ENCODE measurements at regions not wholly inside any gene's neighbourhood (a gene's known extent, or its start where the extent isn't known, plus 50 kb on each side); places are given as distances from the start of the nearest gene placed in this dataset.

DNA sequence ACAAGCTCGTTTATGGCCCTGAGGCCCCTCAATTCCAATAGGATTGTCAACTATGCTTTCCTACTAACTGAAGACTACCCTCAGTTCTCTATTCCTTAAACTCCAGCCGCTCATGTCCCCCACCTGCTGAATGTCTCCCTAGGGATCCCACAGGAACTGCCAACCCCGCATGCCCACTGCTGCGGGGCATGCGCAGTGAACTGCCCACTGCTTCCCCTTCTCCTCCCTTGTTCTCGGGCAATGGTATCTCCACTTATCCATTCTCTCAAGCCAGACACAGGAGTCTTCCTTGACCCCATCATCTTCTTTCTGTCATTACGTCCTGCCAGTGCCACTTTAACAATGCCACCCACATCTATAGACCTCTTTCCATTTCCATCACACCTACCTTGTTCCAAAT is 90.0 kb downstream of the FGF18 start:
- DNase-seq, result no peak

DNA sequence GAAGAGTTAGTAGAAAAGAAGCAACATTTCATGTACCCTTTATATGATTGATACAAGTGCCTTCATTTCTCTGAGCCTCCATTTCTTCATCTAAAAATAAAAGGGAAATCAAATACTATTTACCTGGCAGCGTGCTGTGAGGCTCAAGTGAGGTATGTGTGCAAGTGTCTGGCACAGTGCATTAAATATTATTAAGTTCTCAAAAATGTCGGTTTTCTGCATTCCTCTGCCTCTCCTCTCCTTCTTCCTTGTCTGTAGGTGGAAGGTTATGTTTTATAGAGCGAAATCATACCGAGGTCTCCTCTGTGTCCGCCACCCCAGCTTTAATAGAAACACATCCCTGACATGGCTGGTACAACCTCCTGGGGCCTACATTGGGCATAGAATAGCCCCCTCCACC is 93.0 kb downstream of the FGF18 start:
- DNase-seq, result no peak

DNA sequence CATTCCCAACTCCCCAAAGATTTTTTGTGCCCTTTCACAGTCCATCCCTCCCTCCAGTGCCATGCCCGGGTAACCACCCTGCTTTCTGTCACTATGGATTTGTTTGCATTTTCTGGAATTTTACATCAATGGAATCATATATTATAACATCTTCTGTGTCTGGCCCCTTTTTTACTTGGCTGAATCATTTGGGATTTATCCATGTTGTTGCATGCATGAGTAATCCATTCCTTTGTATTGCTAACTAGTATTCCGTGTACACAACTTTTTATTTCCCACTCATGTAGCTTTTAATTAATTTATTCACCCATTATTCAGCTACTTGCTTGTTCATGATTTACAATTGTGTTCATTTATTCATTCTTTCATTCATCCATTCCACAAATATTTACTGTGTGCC is 94.1 kb downstream of the FGF18 start:
- no peak for DNase-seq

DNA sequence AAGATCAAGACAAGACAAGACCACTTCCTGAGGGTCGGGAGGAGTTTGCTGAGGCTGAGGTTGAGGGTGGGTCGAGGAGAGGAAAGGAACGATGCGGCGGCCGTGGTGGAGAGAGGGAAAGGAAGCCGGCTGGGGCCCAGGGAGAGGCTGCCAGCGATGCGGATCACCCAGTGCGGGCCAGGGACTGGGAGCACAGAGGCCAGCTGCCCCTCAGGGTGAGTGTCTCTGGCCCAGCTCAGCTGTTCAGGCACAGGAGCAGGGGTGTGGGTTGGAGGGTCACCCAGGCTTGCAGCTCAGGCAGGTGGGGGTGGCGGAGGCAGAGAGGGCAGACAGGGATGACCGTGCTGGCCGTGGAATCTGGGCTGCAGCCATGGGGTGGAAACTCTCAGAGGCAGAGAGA is 99.5 kb downstream of the FGF18 start:
- no peak for DNase-seq

DNA sequence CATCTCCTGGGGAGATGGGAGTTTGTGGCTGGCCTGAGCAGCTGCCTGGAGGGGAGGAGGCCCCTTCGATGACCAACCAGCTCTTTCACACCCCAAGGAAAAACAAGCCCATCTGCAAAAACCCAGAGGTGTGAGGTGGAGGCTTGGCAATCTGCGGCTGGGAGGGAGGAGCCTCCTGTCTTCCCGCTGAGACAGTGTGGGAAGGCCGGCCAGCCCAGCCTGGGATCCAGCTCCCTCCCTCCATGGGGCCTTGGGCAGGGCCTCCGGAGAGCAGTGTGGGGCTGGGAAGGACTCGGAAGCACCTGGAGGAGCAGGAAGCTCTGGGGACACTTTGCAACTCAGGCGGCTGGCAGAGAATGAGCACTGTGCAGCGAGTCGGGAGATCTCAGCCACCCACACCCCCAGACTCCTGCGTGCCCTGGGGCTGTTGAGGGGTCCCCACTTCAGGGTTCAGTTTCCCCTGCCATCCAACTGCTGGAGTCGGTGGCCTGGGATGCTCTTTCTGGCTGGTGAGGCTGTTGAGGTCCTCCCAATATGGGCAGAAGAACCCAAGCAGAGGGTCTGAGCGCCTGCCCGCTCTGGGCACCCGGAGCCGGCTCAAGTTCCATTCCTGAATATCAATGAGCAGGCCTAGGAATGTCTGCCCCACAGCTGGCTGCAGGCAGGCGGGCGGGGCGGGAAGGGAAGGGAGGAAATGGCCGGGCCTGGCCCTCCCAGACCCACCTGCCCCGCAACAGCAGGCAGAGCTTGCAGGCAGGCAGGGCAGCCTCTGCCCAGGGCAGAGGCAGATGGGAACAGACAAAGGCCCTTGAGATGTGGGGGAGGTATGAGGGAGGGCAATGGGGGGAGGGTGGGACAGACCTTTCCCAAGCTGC is 101.1 kb downstream of the FGF18 start:
- peak; percentile 49 for DNase-seq

DNA sequence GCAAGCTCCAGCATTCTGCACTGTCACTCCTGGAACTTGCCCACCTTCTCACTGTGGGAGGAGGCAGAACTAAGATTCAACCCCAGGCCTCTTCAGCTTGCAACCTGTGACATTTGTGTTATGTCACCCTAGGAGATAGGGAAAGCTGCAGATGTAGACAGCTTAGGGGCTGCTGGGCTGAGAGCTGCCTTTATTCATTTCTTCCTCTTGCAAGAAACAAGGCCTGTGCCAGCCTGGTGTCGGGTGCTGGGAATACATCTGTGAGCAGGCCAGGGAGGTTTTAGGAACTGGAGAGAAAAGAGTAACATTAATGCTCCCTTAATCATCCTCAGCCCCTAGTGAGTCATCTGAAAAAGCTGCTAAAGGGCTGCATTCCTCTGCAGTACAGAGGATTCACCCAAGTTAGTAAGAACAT is 101.8 kb downstream of the FGF18 start:
- DNase-seq, result peak; percentile 91

DNA sequence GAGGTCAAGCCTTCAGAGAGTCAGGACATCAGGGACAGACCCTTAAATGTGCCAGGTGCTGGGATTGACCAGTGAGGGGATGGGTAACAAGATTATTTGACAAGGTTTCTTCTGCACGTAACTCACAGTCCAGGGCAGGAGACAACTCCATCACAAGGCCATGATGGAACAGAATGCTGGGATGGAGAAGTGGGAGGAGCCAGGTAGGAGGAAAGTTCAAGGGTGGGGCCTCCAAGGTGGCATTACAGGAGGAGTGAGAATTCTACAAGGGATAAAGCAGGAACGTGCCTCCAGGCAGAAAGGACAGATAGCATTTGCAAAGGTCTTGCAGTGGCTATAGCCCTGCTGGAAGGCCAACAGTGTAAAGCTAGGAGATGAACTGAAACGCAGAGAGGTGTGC is 102.2 kb downstream of the FGF18 start:
- DNase-seq, result no peak

DNA sequence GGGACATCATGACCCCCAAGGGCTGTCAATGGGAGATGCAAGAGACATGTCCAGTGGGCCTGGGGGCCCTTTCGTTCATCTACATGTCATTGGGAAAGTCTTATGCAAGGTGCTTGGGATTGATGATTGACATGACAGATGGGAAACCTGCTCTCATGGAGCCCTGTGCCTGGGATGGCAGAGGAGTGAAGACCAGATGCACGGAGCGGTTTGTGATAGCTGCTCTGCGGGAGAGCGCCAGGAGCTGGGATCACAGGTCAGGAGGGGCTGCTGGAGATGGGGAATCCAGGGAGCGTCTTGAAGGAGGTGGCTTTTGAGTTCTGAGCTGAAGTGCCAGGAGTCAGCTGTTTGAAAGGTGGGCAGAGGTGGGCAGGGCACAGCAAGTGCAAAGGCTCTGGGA is 104.3 kb downstream of the FGF18 start:
- no peak for DNase-seq

DNA sequence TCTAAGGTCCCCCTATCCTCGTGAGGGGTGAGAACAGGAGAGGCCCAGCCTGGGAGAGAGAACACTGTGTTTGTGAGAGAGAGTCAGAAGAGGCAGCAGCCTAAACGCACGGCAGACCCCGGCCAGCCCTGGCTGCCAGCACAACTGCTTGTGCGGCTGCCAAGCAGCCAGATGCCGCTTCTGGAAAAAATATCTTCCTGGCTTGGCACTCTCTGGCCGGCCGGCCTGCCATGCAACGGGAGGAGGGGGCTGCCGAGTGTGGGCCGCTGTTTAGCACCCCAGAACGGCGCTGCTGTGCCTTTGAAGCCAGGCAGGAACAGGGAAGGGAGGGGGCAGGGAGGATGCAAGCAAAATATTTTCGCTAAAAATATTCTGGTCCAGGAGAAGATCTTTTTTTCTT is 105.0 kb downstream of the FGF18 start:
- no peak for DNase-seq

DNA sequence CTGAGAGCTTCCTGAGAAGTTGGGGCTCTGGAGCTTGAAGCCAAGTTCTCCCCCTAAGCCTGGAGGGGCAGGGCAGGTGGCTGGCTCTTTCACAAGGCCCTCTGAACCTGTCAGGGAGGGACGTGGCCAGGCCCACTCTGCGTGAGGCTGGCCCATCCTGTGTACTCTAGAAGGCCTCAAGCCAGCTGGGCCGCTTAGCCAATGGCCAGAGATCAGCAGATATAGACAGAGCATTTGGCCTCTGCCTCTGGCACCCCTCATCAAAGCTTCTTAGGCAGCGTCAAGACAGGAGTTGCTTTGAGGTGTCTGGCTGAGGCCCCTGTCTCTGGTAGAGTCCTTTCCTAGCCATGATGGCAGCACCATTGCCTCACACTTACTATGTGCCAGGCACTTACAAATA is 105.6 kb downstream of the FGF18 start:
- no peak for DNase-seq

DNA sequence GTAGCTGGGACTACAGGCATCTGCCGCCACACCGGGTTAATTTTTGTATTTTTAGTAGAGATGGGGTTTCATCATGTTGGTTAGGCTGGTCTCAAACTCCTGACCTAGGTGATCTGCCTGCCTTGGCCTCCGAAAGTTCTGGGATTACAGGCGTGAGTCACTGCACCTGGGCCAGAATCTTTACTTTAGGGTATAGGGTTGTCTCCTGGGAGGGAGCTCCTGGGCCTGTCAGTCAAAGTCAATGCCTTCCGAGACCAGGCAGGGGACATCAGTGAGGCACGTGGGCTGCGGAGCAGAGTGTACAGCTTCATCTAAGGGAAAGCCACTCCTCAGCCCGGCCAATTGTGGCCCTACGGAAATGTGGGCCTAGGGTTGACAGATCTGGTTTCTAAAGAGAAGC is 108.6 kb downstream of the FGF18 start:
- DNase-seq, result no peak

DNA sequence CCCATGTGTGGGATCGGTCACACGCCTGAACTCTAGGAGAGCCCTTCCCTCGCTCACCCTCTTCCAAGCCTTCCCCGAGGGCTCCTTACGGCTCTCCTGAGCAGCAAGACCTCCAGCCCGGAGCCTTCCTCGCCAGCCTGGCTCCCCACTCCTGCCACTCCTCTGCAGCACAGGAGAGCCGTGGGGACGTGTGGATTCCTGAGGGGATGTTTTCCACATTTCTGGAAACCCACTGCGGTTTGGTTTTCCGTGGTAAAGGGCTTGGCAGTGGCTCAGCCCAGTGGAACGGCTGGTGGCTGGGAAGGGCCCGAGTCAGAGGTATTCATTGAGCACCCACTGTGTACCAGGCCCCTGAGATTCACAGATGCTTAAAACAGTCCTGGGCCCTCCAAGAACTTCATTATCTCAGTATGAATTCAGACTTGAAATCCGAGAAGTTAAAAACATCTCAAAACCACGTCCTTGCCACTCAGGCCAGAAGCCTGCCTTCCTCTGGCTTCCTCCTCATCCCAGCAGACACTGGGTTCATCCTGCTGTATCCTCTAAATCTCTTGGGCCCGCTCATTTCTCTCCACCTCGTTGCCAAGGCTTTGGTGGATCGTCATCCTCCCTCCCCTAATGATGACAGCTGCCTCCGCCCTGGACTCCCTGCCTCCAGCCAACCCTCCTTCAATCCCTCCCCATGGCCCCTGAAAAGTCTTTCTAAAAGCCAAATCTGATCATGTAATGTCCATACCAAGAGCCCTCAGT is 109.6 kb downstream of the FGF18 start:
- DNase-seq, result no peak

DNA sequence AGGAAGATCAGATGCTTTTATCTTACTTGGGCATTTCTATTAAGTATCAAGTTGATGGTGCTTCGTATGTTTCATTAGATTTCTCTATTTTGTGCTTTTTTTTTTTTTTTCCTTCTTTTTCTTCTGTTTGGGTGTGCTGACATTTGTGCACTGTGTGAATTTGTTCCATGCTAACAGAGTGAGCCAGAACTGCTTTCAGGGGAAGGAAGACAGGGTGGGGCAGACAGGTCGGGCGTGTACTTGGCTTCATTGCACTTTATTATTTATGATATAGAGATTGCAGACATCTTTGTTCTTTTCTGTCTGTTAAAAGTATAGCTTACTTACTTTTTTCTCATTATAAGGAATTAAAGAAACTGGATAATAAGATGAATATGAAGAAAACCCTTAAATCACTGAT is 112.2 kb downstream of the FGF18 start:
- DNase-seq, result no peak

DNA sequence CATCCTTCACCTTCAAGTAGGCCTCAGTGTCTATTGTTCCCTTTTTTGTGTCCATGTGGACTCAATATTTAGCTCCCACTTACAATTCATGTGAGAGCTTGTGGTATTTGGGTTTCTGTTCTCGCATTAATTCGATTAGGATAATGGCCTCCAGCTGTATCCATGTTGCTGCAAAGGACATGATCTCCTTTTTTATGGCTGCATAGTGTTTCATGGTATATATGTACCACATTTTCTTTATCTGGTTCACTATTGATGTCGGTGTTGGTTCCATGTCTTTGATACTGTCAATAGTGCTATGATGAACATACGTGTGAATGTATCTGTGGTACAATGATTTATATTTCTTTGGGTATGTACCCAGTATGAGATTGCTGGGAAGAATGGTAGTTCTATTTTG is 113.7 kb downstream of the FGF18 start:
- no peak for DNase-seq

DNA sequence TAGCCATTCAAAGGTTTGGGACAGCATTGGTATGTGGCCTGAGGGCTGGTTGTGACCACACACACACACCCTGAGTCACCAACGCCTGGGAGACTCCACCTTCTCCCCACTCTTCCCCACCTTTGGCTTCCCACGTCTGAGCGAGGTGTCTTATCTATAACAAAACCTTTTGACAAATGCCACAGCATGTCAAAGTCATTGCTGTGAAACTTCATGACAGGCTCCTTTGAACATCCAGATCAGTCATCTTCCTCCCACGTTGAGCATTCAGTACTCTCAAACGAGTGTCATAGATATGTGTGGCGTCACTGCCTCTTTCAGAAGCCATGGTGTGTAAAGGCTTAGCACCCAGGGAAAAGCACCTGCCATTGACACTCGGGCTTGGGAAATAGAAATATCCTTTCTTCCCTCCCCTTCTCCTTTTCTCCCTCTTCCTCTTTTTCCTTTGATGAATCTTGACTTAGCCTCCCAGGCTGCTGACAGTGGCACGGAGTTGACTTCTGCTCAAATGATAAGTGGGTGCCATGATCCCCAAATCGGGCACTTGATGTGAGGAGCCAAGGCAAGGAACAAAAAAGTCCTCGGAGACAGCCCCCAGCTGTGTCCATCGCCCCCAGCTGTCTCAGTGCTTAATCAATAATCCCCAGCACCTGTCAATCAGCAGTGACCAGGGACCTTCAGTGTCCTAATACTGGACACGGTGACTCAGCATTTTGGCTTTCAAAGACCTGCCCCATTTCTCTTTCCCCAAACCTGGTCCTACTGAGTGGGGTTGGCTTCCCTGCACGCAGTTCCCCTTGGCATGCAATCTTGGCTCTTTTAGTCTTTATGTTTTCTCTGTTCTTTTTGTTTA is 114.8 kb downstream of the FGF18 start:
- no peak for DNase-seq

DNA sequence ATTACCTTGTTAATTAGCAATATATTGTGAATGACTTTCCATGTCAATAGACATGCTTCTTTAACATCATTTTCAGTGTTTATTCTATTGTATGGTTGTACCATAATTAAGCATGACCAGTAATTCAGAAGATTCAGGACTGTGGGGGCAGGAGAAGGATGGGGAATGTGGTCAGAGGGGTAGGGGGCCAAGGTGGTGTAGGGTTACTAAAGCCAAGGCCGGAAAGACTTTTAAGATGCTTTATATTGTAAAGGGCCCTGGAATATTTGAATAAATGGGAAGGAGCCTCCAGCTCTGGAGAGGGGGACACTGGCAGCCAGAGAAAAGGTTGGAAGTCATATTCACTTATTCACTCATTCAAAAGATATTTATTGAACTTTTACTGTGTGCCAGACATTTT is 115.7 kb downstream of the FGF18 start:
- no peak for DNase-seq

DNA sequence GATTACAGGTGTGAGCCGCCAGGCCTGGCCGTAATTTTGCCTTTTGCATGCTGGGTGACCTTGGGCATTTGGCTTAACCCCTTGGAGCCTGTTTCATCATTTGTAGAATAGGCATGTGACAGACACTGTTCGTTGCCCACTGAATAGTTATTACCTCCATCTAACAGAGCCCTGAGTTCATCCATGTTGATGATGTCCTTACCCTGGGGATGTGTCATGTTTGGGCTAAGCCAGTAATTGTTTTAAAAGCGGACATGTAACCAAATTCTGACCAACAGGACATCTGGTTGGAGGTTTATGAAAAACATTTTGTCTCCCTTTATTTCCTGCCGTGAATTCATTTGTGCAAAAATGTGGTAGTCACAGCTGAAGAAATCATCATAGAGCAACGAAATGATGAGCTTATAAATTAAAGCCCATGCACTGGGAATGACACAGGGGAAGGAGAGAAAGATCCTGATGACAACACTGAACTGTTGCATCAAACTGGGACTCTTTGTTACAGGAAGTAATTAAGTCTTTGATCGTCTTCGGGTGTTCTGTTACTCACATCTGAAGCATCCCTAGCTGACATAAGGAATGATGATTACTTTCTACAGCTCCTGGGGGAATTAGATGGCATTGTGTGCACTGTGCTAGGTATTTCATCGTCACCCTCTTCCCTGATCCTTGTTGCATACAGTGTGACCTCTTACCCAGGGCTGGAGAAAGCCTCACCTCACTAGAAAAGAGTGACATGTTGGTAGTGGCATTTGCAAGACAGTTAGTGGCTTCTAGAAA is 117.8 kb downstream of the FGF18 start:
- DNase-seq, result no peak

DNA sequence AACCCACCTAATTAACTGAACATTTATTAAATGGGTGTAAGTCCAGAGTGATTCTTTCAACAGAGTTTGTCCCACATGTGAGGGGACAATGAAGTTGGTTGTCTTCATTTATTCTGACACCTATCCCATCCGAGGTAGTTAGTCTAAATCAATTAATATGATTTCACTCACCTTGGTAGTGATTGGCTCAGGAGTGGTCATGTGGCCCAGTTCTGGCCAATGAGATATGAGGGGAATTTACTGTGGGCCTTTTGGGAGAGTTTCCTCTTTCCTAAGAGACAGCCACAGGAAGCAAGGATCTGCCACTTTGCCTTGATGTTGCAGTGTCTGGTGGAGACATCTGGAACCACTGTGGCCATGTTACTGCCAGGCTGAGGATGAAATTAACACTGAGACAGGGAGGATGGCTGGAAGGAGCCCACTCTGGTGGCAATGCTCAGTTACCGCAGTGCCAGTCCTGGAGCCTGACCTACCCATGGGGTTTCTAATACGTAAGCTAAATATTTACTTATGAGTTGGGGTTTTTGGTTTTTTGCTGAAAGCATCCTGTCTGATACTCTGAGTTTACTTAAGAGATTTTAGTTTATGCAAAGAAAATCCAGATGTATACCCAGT is 118.6 kb downstream of the FGF18 start:
- no peak for DNase-seq

DNA sequence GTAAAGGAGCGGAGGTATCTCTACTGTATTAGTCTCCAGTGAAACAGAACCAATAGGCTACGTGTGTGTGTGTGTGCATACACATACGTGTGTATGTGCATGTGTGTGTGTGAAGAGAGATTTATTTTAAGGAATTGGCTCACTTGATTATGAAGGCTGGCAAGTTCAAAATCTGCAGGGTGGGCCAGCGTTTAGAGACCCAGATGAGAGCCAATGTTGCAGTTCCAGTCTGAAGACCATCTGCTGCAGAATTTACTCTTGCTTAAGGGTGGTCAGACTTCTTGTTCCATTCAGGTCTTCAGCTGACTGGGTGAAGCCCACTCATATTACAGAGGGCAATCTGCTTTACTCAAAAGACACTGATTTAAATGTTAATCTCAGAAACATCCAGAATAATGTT is 119.2 kb downstream of the FGF18 start:
- no peak for DNase-seq

DNA sequence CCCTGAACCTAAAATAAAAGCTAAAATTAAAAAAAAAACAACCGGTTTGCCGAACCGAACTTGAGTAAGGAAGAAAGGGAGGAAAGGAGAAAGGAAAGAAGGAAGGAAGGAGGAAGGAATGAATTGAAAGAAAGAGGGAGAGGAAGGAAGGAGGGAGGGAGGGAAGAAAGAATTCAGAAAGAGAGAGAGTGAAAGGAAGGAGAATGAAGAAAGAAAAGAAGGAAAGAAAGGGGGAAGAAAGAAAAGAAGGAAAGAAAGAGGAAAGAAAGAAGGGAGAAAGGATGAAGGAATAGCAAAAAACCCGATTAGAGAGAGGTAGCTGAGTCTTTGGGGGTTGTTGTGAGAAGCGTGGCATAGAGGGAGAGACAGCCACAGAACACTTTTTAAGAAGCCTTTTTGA is 121.4 kb downstream of the FGF18 start:
- DNase-seq, result no peak

DNA sequence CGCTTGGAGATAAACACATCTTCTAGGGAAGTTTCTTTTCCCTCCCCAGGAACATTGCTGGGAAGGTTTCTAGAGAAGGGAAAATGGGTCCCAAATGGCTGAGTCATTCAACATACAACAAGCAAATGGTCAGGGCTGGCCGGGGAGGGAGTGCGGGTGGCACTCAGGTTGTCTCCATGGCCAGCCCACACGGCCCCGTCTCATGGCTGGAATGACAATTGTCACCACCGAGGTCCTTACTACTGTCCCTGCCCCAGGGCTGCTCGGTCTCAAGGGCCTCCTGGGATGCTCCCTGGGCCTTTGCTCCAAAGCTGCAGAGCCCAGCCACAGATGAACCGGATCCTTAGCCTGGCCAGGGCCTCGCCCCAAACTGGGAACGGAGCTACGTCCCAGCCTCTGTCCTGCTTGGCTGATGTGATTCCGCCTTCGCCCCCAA is 121.9 kb downstream of the FGF18 start:
- no peak for DNase-seq

DNA sequence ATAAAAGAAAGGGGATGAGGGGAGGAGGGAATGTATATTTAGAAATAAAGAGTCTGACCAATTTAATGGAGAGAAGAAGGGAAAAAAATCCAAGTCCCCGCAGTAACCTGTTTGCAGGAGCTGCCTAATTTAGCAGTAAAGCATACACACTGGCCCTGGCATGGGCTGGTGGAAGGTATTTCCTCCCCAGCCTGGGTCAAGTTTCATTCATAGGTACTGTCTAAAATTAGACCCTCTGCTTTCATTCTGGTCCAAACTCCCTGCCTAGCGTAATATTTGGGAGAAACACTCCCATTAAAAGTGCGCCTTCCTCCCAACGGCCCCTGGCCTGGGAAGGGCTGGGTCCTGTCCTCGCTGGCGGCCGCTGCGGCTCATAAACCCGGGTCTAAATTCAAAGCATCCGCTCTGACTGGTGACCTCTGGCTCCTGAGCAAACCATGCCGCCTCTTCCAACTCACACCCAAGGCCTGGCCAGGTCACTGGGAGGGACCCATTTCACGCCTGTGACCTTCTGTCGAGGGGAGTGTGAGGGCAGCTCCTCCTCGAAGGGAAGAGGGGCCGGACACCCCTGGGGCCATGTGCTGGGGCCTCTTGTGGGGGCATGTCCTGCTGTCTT is 123.2 kb downstream of the FGF18 start:
- DNase-seq, result no peak

Data from 8988T (cell line).